ENCODE measurements at regions not wholly inside any gene's neighbourhood (a gene's known extent, or its start where the extent isn't known, plus 50 kb on each side); places are given as distances from the start of the nearest gene placed in this dataset.

DNA sequence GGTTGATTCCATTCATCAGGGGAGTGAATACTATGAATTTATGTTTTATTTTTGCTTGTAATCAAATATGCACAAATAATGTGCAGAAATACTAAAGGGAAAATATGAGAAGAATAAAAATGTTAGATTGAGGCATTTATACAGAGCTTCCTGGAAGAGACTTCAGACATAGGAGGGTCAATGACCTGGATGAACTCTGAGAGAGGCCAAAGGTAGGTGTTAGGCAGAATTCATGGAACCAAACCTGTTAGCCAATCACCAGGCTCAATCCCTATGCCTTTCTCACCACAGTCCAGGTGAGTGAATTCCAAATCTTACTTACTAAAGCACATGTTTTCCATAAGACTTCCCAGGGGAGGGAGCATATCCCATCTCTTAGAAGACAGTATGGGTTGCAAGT, 130.4 kb upstream of the NTF3 start:
- H3K4me3 Mint-ChIP-seq = no peak overlapping the region
- H3K79me2 ChIP-seq (ENCODE audit: low read depth) = no peaks in the 10 kb centered on the region
- H3K4me1 Mint-ChIP-seq = no peaks in the 10 kb centered on the region
- no peak overlapping the region for H3K27ac ChIP-seq
- H3K9me3 Mint-ChIP-seq = no peaks in the 10 kb centered on the region
- no peaks in the 10 kb centered on the region for H4K20me1 ChIP-seq (ENCODE audit: low read depth)
- no peak for TF ChIP-seq EZH2phosphoT487 (IDR thresholded peaks at IDR 0.05)
- TF ChIP-seq EZH2 (IDR thresholded peaks at IDR 0.05) = no peak
- TF ChIP-seq, protein P1, sequence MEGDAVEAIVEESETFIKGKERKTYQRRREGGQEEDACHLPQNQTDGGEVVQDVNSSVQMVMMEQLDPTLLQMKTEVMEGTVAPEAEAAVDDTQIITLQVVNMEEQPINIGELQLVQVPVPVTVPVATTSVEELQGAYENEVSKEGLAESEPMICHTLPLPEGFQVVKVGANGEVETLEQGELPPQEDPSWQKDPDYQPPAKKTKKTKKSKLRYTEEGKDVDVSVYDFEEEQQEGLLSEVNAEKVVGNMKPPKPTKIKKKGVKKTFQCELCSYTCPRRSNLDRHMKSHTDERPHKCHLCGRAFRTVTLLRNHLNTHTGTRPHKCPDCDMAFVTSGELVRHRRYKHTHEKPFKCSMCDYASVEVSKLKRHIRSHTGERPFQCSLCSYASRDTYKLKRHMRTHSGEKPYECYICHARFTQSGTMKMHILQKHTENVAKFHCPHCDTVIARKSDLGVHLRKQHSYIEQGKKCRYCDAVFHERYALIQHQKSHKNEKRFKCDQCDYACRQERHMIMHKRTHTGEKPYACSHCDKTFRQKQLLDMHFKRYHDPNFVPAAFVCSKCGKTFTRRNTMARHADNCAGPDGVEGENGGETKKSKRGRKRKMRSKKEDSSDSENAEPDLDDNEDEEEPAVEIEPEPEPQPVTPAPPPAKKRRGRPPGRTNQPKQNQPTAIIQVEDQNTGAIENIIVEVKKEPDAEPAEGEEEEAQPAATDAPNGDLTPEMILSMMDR (IDR thresholded peaks at IDR 0.05) = no peak
- H3K9me3 ChIP-seq (ENCODE audit: low read depth) = no peaks in the 10 kb centered on the region
- H3K4me2 ChIP-seq = no peak overlapping the region
- H3K36me3 ChIP-seq = no peaks in the 10 kb centered on the region
- H3K4me1 ChIP-seq = no peaks in the 10 kb centered on the region
- H2AFZ ChIP-seq (replicated peaks) = no peak overlapping the region
- peaks cover 4% of the 10 kb centered on the region for H3K27me3 Mint-ChIP-seq (ENCODE audit: insufficient read depth, low read depth)
- H3F3A ChIP-seq (ENCODE audit: low read depth) = no peaks in the 10 kb centered on the region
- no peaks in the 10 kb centered on the region for H3K27me3 ChIP-seq
- no peak overlapping the region for H3K9ac ChIP-seq
- no peak overlapping the region for H3K27ac Mint-ChIP-seq
- no peak for DNase-seq (ENCODE audit: low spot score)
- no peaks in the 10 kb centered on the region for H3K36me3 Mint-ChIP-seq
- no peak overlapping the region for H3K4me3 ChIP-seq

GRCh38 chr12:5305425-5305824, 126.5 kb upstream of the NTF3 start:
- Histone ChIP-seq H3K27me3 (no peaks in the 10 kb centered on the region), H3K36me3 (no peaks in the 10 kb centered on the region), H3K9ac (no peak overlapping the region), H3F3A (ENCODE audit: low read depth) (no peaks in the 10 kb centered on the region), H2AFZ (replicated peaks) (no peak overlapping the region), H3K4me1 (no peaks in the 10 kb centered on the region), H3K9me3 (ENCODE audit: low read depth) (no peaks in the 10 kb centered on the region), H3K27ac (no peak overlapping the region), H3K79me2 (ENCODE audit: low read depth) (no peaks in the 10 kb centered on the region), H4K20me1 (ENCODE audit: low read depth) (no peaks in the 10 kb centered on the region), H3K4me2 (no peak overlapping the region), H3K4me3 (no peak overlapping the region)
- TF ChIP-seq EZH2 (IDR thresholded peaks at IDR 0.05) = no peak
- TF ChIP-seq EZH2phosphoT487 (IDR thresholded peaks at IDR 0.05) = no peak
- TF ChIP-seq, protein P1 (IDR thresholded peaks at IDR 0.05) = no peak
- Mint-ChIP-seq H3K27me3 (ENCODE audit: insufficient read depth, low read depth) (peaks cover 4% of the 10 kb centered on the region), H3K4me1 (peaks cover 4% of the 10 kb centered on the region), H3K36me3 (no peaks in the 10 kb centered on the region), H3K4me3 (no peak overlapping the region), H3K27ac (no peak overlapping the region), H3K9me3 (no peaks in the 10 kb centered on the region)
- no peak for DNase-seq (ENCODE audit: low spot score)

- Histone ChIP-seq H3K36me3 (no peaks in the 10 kb centered on the region), H3K27me3 (no peaks in the 10 kb centered on the region), H3K27ac (no peak overlapping the region), H3K9ac (no peak overlapping the region), H3K9me3 (ENCODE audit: low read depth) (no peaks in the 10 kb centered on the region), H3K4me3 (no peak overlapping the region), H4K20me1 (ENCODE audit: low read depth) (no peaks in the 10 kb centered on the region), H2AFZ (replicated peaks) (no peak overlapping the region), H3K4me1 (no peaks in the 10 kb centered on the region), H3F3A (ENCODE audit: low read depth) (no peaks in the 10 kb centered on the region), H3K79me2 (ENCODE audit: low read depth) (no peaks in the 10 kb centered on the region), H3K4me2 (no peak overlapping the region)
- no peak overlapping the region for H3K4me3 Mint-ChIP-seq
- H3K27ac Mint-ChIP-seq = no peak overlapping the region
- TF ChIP-seq EZH2 (IDR thresholded peaks at IDR 0.05) = no peak
- peaks cover 4% of the 10 kb centered on the region for H3K4me1 Mint-ChIP-seq
- peaks cover 4% of the 10 kb centered on the region for H3K27me3 Mint-ChIP-seq (ENCODE audit: insufficient read depth, low read depth)
- no peak for DNase-seq (ENCODE audit: low spot score)
- no peaks in the 10 kb centered on the region for H3K36me3 Mint-ChIP-seq
- H3K9me3 Mint-ChIP-seq = no peaks in the 10 kb centered on the region
Measured at GRCh38 chr12:5305886-5306545, 125.9 kb upstream of the NTF3 start.

DNA sequence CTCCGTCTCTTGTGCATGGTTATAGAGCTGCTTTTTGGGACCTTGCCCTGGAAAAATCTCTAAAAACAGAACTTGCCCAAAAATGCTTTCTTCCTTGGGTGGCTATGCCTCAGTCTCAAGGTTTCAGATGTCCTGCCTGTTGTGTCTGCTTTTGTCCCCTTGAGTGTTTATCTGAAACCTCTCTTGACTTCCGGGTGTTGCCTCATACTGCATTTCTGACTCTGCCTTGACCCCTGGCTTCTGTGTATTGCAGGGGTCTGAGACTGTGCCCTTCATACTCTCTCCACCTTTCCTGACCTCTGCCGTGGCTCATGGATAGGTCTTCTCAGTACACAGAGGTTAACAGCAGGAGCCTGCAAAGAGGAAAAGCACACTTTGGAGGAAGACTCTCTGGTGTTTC, 124.8 kb upstream of the NTF3 start:
- Mint-ChIP-seq H3K36me3 (no peaks in the 10 kb centered on the region), H3K4me3 (no peak overlapping the region), H3K27me3 (ENCODE audit: insufficient read depth, low read depth) (peaks cover 4% of the 10 kb centered on the region), H3K27ac (no peak overlapping the region), H3K9me3 (no peaks in the 10 kb centered on the region), H3K4me1 (peaks cover 4% of the 10 kb centered on the region)
- Histone ChIP-seq H3K4me1 (no peaks in the 10 kb centered on the region), H3K9me3 (ENCODE audit: low read depth) (no peaks in the 10 kb centered on the region), H3K4me3 (no peak overlapping the region), H3K79me2 (ENCODE audit: low read depth) (no peaks in the 10 kb centered on the region), H3K27ac (no peak overlapping the region), H3K4me2 (no peak overlapping the region), H3K27me3 (no peaks in the 10 kb centered on the region), H3K36me3 (no peaks in the 10 kb centered on the region), H4K20me1 (ENCODE audit: low read depth) (no peaks in the 10 kb centered on the region), H3K9ac (no peak overlapping the region), H2AFZ (replicated peaks) (no peak overlapping the region), H3F3A (ENCODE audit: low read depth) (no peaks in the 10 kb centered on the region)
- TF ChIP-seq EZH2 (IDR thresholded peaks at IDR 0.05) (no peak), EZH2phosphoT487 (IDR thresholded peaks at IDR 0.05) (no peak)
- TF ChIP-seq, protein P1 (IDR thresholded peaks at IDR 0.05) = no peak
- DNase-seq (ENCODE audit: low spot score) = no peak
